Kidney (tissue), 13 donors: ENCODE measurements at regions not wholly inside any gene's neighbourhood (a gene's known extent, or its start where the extent isn't known, plus 50 kb on each side); places are given as distances from the start of the nearest gene placed in this dataset.

ENCODE experiments used
- DNase-seq, 5 donors: peaks; one replicate each; pipeline ENCODE4 v3.0.0-alpha.2; 2013 to 2020
- FAIRE-seq: peaks from 2 replicates; lab custom pipeline; 2012; peaks lifted over from hg19 to GRCh38; lab: Jason Lieb, UNC
- H3K27ac ChIP-seq, 2 donors: one replicate each; pipeline ENCODE4 v1.7.0; 2013; ENCODE audit warnings: low read depth in 2 of 2, low read length in 2 of 2, inconsistent platforms in 1 of 2
- H3K27me3 ChIP-seq: one replicate; pipeline ENCODE4 v1.7.1; 2013; ENCODE audit warnings: low read length, inconsistent platforms; ENCODE audit not compliant: control insufficient read depth, insufficient read depth
- H3K36me3 ChIP-seq, 3 donors: one replicate each; pipeline versions ENCODE4 v1.7.0 to v1.7.1; 2013; ENCODE audit warnings: low read length in 3 of 3, control low read depth in 1 of 3, inconsistent platforms in 1 of 3; ENCODE audit not compliant: insufficient read depth in 3 of 3, control insufficient read depth in 2 of 3
- H3K4me1 ChIP-seq, 3 donors: one replicate each; pipeline versions ENCODE4 v1.7.0 to v1.7.1; 2013; ENCODE audit warnings: low read length in 3 of 3, inconsistent platforms in 1 of 3, low read depth in 1 of 3; ENCODE audit not compliant: control insufficient read depth in 2 of 3, insufficient read depth in 2 of 3
- H3K4me3 ChIP-seq, 3 donors: one replicate each; pipeline versions ENCODE4 v1.7.0 to v1.8.1; 2013; ENCODE audit warnings: low read length in 3 of 3, control low read depth in 1 of 3, inconsistent platforms in 1 of 3
- H3K9ac ChIP-seq, 3 donors: one replicate each; pipeline versions ENCODE4 v1.7.0 to v1.7.1; 2013; ENCODE audit warnings: low read length in 3 of 3, control low read depth in 1 of 3, inconsistent platforms in 1 of 3
- H3K9me3 ChIP-seq, 3 donors: one replicate each; pipeline versions ENCODE4 v1.7.0 to v1.7.1; 2013; ENCODE audit warnings: low read length in 3 of 3, control low read depth in 1 of 3, inconsistent platforms in 1 of 3; ENCODE audit not compliant: control insufficient read depth in 2 of 3, insufficient read depth in 1 of 3
- intact Hi-C: fragments of 100-400 bp; cut with DNase I; formaldehyde crosslinking; loops from one replicate; pipeline ENCODE4 v1.11.1; 2022
- TF ChIP-seq, protein P1 (sequence below): IDR thresholded peaks from 3 replicates; pipeline ENCODE4 v1.5.1; 2012; ENCODE audit warnings: mild to moderate bottlenecking, moderate library complexity, borderline replicate concordance; ENCODE audit not compliant: insufficient read depth; ENCODE audit errors: extremely low read depth
- donor health status: control.
- donor health status: control.
- donor health status: control.
- donor health status: control.
- donor health status: control.
- donor health status: DM: yes; HTN: yes; CAD: no.
- donor health status: Normal renal cell carcinoma (clear cell type).

DNA sequence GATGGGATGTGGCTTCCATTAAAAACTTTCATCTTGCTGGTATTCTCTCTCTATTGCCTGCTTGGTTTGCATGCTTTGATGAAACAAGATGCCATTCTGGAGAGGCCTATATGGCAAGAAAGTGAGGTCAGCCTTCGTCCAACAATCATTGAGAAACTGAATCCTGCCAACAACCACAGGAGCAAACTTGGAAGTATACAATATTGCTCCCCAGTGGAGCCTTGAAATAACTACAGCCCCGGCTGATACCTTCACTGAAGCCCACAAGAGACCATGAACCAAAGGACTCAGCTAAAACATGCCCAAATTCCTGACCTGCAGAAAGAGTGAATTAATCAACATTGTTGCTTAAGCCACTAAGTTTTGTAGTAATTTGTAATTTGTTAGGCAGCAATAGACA lies 82.5 kb upstream of the FGF14 start:
- Histone ChIP-seq H3K9me3 (no peaks in the 10 kb centered on the region), H3K9ac (no peak overlapping the region), H3K36me3 (no peaks in the 10 kb centered on the region), H3K27me3 (no peaks in the 10 kb centered on the region), H3K27ac (no peak overlapping the region), H3K4me1 (no peaks in the 10 kb centered on the region), H3K4me3 (no peak overlapping the region)
- TF ChIP-seq, protein P1, sequence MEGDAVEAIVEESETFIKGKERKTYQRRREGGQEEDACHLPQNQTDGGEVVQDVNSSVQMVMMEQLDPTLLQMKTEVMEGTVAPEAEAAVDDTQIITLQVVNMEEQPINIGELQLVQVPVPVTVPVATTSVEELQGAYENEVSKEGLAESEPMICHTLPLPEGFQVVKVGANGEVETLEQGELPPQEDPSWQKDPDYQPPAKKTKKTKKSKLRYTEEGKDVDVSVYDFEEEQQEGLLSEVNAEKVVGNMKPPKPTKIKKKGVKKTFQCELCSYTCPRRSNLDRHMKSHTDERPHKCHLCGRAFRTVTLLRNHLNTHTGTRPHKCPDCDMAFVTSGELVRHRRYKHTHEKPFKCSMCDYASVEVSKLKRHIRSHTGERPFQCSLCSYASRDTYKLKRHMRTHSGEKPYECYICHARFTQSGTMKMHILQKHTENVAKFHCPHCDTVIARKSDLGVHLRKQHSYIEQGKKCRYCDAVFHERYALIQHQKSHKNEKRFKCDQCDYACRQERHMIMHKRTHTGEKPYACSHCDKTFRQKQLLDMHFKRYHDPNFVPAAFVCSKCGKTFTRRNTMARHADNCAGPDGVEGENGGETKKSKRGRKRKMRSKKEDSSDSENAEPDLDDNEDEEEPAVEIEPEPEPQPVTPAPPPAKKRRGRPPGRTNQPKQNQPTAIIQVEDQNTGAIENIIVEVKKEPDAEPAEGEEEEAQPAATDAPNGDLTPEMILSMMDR = no peak
- DNase-seq (peak in 1 of 5 donors; percentile 2), FAIRE-seq (no peak)
- intact Hi-C loops = no loop called here

- Histone ChIP-seq H3K36me3 (no peaks in the 10 kb centered on the region), H3K27me3 (no peaks in the 10 kb centered on the region), H3K9me3 (no peaks in the 10 kb centered on the region), H3K27ac (no peak overlapping the region), H3K4me1 (no peaks in the 10 kb centered on the region), H3K4me3 (no peak overlapping the region), H3K9ac (no peak overlapping the region)
- TF ChIP-seq, protein P1 = no peak
- intact Hi-C loops = no loop called here
- no peak for DNase-seq
- no peak for FAIRE-seq
Measured at GRCh38 chr13:102472650-102473049, 70.8 kb upstream of the FGF14 start.

DNA sequence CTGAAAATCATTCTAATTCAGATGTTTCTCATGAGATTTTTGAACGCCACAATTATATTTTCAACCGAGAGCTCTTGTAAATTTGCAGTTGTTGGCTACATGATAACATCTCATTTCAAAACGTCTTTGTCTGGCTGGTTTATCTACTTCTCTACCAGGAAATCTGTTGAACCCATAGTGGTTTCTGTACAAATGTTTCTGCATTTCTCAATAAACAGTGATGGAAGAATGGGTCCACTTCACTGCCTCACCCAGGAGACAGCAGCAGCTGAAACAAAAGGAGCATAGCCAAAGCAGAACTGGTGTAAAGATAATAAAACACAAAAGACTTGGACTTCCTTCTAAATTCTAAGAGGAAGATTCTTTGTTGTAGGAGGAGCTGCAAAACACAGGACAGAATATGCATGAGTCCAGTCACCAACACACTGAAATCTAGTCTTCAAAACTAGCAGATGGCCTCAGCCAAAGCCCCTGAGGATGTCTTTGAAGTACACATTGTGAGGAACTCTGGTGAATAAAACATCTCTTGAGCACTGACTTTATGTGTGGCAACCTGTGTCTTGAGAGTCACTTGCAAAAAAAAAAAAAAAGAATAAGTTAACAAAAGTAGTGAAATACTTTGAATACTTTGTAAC lies 68.6 kb upstream of the FGF14 start:
- DNase-seq = no peak
- H3K4me1 ChIP-seq = no peaks in the 10 kb centered on the region
- no peak for FAIRE-seq
- no peak overlapping the region for H3K9ac ChIP-seq
- H3K27ac ChIP-seq = no peak overlapping the region
- H3K4me3 ChIP-seq = no peak overlapping the region
- intact Hi-C loops = no loop called here
- TF ChIP-seq, protein P1 = no peak
- H3K27me3 ChIP-seq = no peaks in the 10 kb centered on the region
- H3K9me3 ChIP-seq = no peaks in the 10 kb centered on the region
- no peaks in the 10 kb centered on the region for H3K36me3 ChIP-seq
